Natural killer cell (primary cell): ENCODE measurements at regions not wholly inside any gene's neighbourhood (a gene's known extent, or its start where the extent isn't known, plus 50 kb on each side); places are given as distances from the start of the nearest gene placed in this dataset.
"Not testable (repeated sequence)": the region's sequence is repeated elsewhere in the genome, so short reads cannot be mapped to it uniquely, and the experiment has no call there.

Experiments
- ATAC-seq, 3 donors: fragments of 150-1000 bp in 2 of 3; fragments of 200-7000 bp in 1 of 3; cut with Tn5 transposase; 1 replicate in 1 of 3; 2 replicates in 2 of 3; pipeline ENCODE4 v1.10.0; 2021; ENCODE audit warnings: mild to moderate bottlenecking in 2 of 3, moderate library complexity in 2 of 3
- DNase-seq, 2 donors: peaks; one replicate each; pipeline versions ENCODE4 v3.0.0 to v3.0.0-alpha.2; 2013 to 2021; ENCODE audit warnings: mixed read lengths in 1 of 2
- H3K27ac ChIP-seq: one replicate; pipeline ENCODE4 v1.5.1; 2013; ENCODE audit warnings: mild to moderate bottlenecking, low read length
- H3K27me3 ChIP-seq: one replicate; pipeline ENCODE4 v1.6.1; 2013; ENCODE audit warnings: low read length; ENCODE audit not compliant: control insufficient read depth, insufficient read depth
- H3K36me3 ChIP-seq: one replicate; pipeline ENCODE4 v1.6.1; 2013; ENCODE audit warnings: low read length; ENCODE audit not compliant: control insufficient read depth, insufficient read depth
- H3K4me1 ChIP-seq: one replicate; pipeline ENCODE4 v1.6.1; 2013; ENCODE audit warnings: low read length; ENCODE audit not compliant: control insufficient read depth, insufficient read depth
- H3K4me3 ChIP-seq: one replicate; pipeline ENCODE4 v1.5.1; 2013; ENCODE audit warnings: low read length
- H3K9me3 ChIP-seq: one replicate; pipeline ENCODE4 v1.6.1; 2013; ENCODE audit warnings: low read length; ENCODE audit not compliant: control insufficient read depth, insufficient read depth
- H3K27ac Mint-ChIP-seq, 2 donors: one replicate each; pipeline ENCODE4 v1.8.0; 2022; ENCODE audit warnings: mild to moderate bottlenecking in 2 of 2, mixed read lengths in 2 of 2, moderate library complexity in 1 of 2
- H3K27me3 Mint-ChIP-seq, 2 donors: one replicate each; pipeline ENCODE4 v1.8.0; 2022; ENCODE audit warnings: low read depth in 2 of 2, mixed read lengths in 2 of 2
- H3K36me3 Mint-ChIP-seq: one replicate; pipeline ENCODE4 v1.8.0; 2022; ENCODE audit warnings: mixed read lengths
- H3K4me1 Mint-ChIP-seq, 2 donors: one replicate each; pipeline ENCODE4 v1.8.0; 2022; ENCODE audit warnings: mixed read lengths in 2 of 2
- H3K4me3 Mint-ChIP-seq: one replicate; pipeline ENCODE4 v1.8.0; 2022; ENCODE audit warnings: mild to moderate bottlenecking, moderate library complexity, mixed read lengths
- H3K9me3 Mint-ChIP-seq, 2 donors: one replicate each; pipeline ENCODE4 v1.8.0; 2022; ENCODE audit warnings: mixed read lengths in 2 of 2
- CTCF ChIP-seq: fragments of 200-600 bp; IDR thresholded peaks from one replicate; pipeline ENCODE4 v1.8.0; 2022; ENCODE audit warnings: antibody characterized with exemption
- WGBS: methylation state at CpG from one replicate; pipeline ENCODE4 v1.1.7; 2013; ENCODE audit warnings: missing lambda C conversion rate; ENCODE audit not compliant: insufficient coverage; 5-methylcytosine and 5-hydroxymethylcytosine counted together
- intact Hi-C: fragments of 100-400 bp; cut with micrococcal nuclease; formaldehyde crosslinking; loops from one replicate; pipeline ENCODE4 v1.14.2; 2022

GRCh38 chr13:40371531-40372125, 294.8 kb downstream of the FOXO1 start:
- peak overlapping the region in 1 of 2 donors; percentile 38 for H3K27ac Mint-ChIP-seq
- Histone ChIP-seq H3K27me3 (no peaks in the 10 kb centered on the region), H3K4me1 (peaks cover 7% of the 10 kb centered on the region), H3K36me3 (no peaks in the 10 kb centered on the region), H3K9me3 (no peaks in the 10 kb centered on the region), H3K4me3 (no peak overlapping the region), H3K27ac (no peak overlapping the region)
- H3K36me3 Mint-ChIP-seq = no peaks in the 10 kb centered on the region
- DNase-seq (no peak), ATAC-seq (no peak)
- no peaks in the 10 kb centered on the region for H3K9me3 Mint-ChIP-seq
- TF ChIP-seq CTCF = no peak
- H3K4me1 Mint-ChIP-seq = peaks cover 19 to 20% of the 10 kb centered on the region in 2 donors
- no peak overlapping the region for H3K4me3 Mint-ChIP-seq
- intact Hi-C loops = no loop called here
- 97% methylated on average over 6 of the region's 7 CpGs for WGBS
- no peaks in the 10 kb centered on the region for H3K27me3 Mint-ChIP-seq

- intact Hi-C loops = not testable (repeated sequence)
These were observed 292.8 kb downstream of the FOXO1 start for GRCh38 chr13:40373608-40374007.

GRCh38 chr13:40375489-40376171, 290.8 kb downstream of the FOXO1 start:
- no peak for ATAC-seq
- intact Hi-C loops = no loop called here
- no peak overlapping the region for H3K27ac ChIP-seq
- no peak for DNase-seq
- Mint-ChIP-seq H3K4me1 (peaks cover 19 to 26% of the 10 kb centered on the region in 2 donors), H3K36me3 (no peaks in the 10 kb centered on the region), H3K27ac (no peak overlapping the region), H3K4me3 (no peak overlapping the region), H3K27me3 (no peaks in the 10 kb centered on the region), H3K9me3 (no peaks in the 10 kb centered on the region)
- H3K4me1 ChIP-seq = peaks cover 7% of the 10 kb centered on the region
- TF ChIP-seq CTCF = no peak
- no peaks in the 10 kb centered on the region for H3K9me3 ChIP-seq
- H3K36me3 ChIP-seq = no peaks in the 10 kb centered on the region
- 87% methylated on average over 6 of the region's 7 CpGs for WGBS
- no peaks in the 10 kb centered on the region for H3K27me3 ChIP-seq
- no peak overlapping the region for H3K4me3 ChIP-seq

More at GRCh38 chr13:40373608-40374007, 292.8 kb downstream of the FOXO1 start:
- H3K27ac Mint-ChIP-seq, H3K4me3 ChIP-seq, H3K4me1 ChIP-seq, H3K36me3 ChIP-seq, ATAC-seq, H3K36me3 Mint-ChIP-seq, H3K27me3 ChIP-seq, H3K27me3 Mint-ChIP-seq, H3K27ac ChIP-seq, H3K4me3 Mint-ChIP-seq, H3K9me3 Mint-ChIP-seq, H3K9me3 ChIP-seq: not testable (repeated sequence)
- DNase-seq = peak in 1 of 2 donors; percentile 58
- WGBS = 52% methylated on average over 5 of the region's 6 CpGs
- H3K4me1 Mint-ChIP-seq = peaks cover 19 to 20% of the 10 kb centered on the region in 2 donors

GRCh38 chr13:40376296-40376849, 290.1 kb downstream of the FOXO1 start:
- no peaks in the 10 kb centered on the region for H3K36me3 ChIP-seq
- H3K4me1 ChIP-seq = peaks cover 7% of the 10 kb centered on the region
- TF ChIP-seq CTCF = no peak
- Mint-ChIP-seq H3K36me3 (no peaks in the 10 kb centered on the region), H3K4me1 (peaks cover 15 to 20% of the 10 kb centered on the region in 2 donors), H3K4me3 (no peak overlapping the region), H3K9me3 (no peaks in the 10 kb centered on the region), H3K27ac (no peak overlapping the region), H3K27me3 (no peaks in the 10 kb centered on the region)
- DNase-seq = no peak
- intact Hi-C loops = no loop called here
- H3K27ac ChIP-seq = no peak overlapping the region
- no peaks in the 10 kb centered on the region for H3K9me3 ChIP-seq
- no peaks in the 10 kb centered on the region for H3K27me3 ChIP-seq
- H3K4me3 ChIP-seq = no peak overlapping the region
- 52% methylated on average over 4 of the region's 4 CpGs for WGBS
- ATAC-seq = no peak
